Osteoblast (primary cell): ENCODE measurements at regions not wholly inside any gene's neighbourhood (a gene's known extent, or its start where the extent isn't known, plus 50 kb on each side); places are given as distances from the start of the nearest gene placed in this dataset.
"Not testable (repeated sequence)": the region's sequence is repeated elsewhere in the genome, so short reads cannot be mapped to it uniquely, and the experiment has no call there.

Experiments used
- DNase-seq: peaks from one replicate; pipeline ENCODE4 v3.0.0; 2011; ENCODE audit warnings: low spot score, mixed read lengths; ENCODE audit not compliant: insufficient read length; ENCODE audit errors: missing footprints
- H2AFZ ChIP-seq: 2 replicates; pipeline ENCODE4 v1.6.0; 2011; ENCODE audit warnings: mild to moderate bottlenecking, low read length
- H3K27ac ChIP-seq: 2 replicates; pipeline ENCODE4 v1.5.1; 2011; ENCODE audit warnings: mild to moderate bottlenecking, low read depth, low read length, moderate library complexity
- H3K27me3 ChIP-seq: 2 replicates; pipeline ENCODE4 v1.6.0; 2012; ENCODE audit warnings: mild to moderate bottlenecking, control low read depth, inconsistent platforms, low read length, moderate library complexity; ENCODE audit not compliant: insufficient read depth
- H3K36me3 ChIP-seq: 2 replicates; pipeline ENCODE4 v1.5.1; 2011; ENCODE audit warnings: mild to moderate bottlenecking, low read length, control low read depth, moderate library complexity; ENCODE audit not compliant: insufficient read depth
- H3K4me1 ChIP-seq: 2 replicates; pipeline ENCODE4 v1.5.1; 2011; ENCODE audit warnings: mild to moderate bottlenecking, low read length, control low read depth, moderate library complexity; ENCODE audit not compliant: insufficient read depth
- H3K4me2 ChIP-seq: 2 replicates; pipeline ENCODE4 v1.6.0; 2011; ENCODE audit warnings: mild to moderate bottlenecking, low read length; ENCODE audit not compliant: insufficient read depth
- H3K4me3 ChIP-seq: fragments of 200-600 bp; sonication (generic); 3 replicates; pipeline ENCODE4 v1.5.1; 2012; ENCODE audit warnings: mild to moderate bottlenecking, low read length, inconsistent platforms; ENCODE audit not compliant: insufficient read depth
- H3K79me2 ChIP-seq: 2 replicates; pipeline ENCODE4 v1.6.0; 2012; ENCODE audit warnings: mild to moderate bottlenecking, low read length, control low read depth, inconsistent platforms; ENCODE audit not compliant: insufficient read depth
- H3K9me3 ChIP-seq: 2 replicates; pipeline ENCODE4 v1.5.1; 2011; ENCODE audit warnings: low read depth, low read length, control low read depth
- H4K20me1 ChIP-seq: 2 replicates; pipeline ENCODE4 v1.6.0; 2012; ENCODE audit warnings: mild to moderate bottlenecking, low read length, control low read depth; ENCODE audit not compliant: insufficient read depth
- TF ChIP-seq, protein P1 (sequence below): IDR thresholded peaks from 2 replicates; pipeline ENCODE4 v1.5.1; 2011; ENCODE audit warnings: mild to moderate bottlenecking, low read depth, low read length, moderate library complexity; ENCODE audit errors: extremely low read depth

DNA sequence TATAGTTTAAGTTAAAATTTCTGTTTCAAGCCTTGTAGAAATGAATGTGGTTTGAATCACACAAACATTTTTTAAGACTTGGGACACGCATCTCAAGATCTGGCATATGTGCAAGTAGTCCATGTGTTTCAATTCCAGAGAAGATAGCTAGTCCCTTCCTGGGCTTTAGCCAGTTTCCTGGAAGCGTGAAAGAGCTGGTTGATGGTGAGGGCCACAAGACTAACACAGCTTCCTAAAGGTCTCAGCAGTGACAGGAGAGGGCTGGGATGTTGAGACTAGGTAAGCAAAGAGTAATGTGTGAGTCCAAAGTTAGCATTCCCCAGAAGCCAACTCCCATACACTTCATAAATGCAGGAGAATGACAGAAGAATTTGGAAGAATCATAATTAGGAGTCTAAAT, 111.9 kb upstream of the MAP2 start:
- DNase-seq = no peak
- H3K9me3 ChIP-seq = no peaks in the 10 kb centered on the region
- TF ChIP-seq, protein P1, sequence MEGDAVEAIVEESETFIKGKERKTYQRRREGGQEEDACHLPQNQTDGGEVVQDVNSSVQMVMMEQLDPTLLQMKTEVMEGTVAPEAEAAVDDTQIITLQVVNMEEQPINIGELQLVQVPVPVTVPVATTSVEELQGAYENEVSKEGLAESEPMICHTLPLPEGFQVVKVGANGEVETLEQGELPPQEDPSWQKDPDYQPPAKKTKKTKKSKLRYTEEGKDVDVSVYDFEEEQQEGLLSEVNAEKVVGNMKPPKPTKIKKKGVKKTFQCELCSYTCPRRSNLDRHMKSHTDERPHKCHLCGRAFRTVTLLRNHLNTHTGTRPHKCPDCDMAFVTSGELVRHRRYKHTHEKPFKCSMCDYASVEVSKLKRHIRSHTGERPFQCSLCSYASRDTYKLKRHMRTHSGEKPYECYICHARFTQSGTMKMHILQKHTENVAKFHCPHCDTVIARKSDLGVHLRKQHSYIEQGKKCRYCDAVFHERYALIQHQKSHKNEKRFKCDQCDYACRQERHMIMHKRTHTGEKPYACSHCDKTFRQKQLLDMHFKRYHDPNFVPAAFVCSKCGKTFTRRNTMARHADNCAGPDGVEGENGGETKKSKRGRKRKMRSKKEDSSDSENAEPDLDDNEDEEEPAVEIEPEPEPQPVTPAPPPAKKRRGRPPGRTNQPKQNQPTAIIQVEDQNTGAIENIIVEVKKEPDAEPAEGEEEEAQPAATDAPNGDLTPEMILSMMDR = no peak
- H2AFZ ChIP-seq = no peak overlapping the region
- no peak overlapping the region for H3K4me2 ChIP-seq
- no peaks in the 10 kb centered on the region for H3K27me3 ChIP-seq
- H3K4me1 ChIP-seq = no peaks in the 10 kb centered on the region
- H3K4me3 ChIP-seq = no peak overlapping the region
- H3K36me3 ChIP-seq = no peaks in the 10 kb centered on the region
- no peak overlapping the region for H3K27ac ChIP-seq
- no peaks in the 10 kb centered on the region for H4K20me1 ChIP-seq
- no peaks in the 10 kb centered on the region for H3K79me2 ChIP-seq

DNA sequence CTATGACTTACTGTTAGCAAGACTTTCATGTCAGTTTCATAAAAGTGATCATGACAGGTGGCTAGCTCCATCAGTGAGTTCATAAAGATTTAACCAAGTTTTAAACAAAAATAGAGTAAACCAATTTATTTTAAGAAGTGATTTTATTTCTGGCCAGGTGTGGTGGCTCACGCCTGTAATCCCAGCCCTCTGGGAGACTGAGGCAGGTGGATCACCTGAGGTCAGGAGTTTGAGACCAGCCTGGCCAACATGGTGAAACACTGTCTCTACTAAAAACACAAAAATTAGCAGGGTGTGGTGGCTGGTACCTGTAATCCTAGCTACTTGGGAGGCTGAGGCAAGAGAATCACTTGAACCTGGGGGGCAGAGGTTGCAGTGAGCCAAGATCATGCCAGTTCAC, 111.4 kb upstream of the MAP2 start:
- not testable (repeated sequence) for H4K20me1 ChIP-seq, H2AFZ ChIP-seq, DNase-seq, H3K36me3 ChIP-seq, H3K27me3 ChIP-seq, H3K79me2 ChIP-seq, H3K9me3 ChIP-seq, H3K27ac ChIP-seq, H3K4me3 ChIP-seq, H3K4me1 ChIP-seq, H3K4me2 ChIP-seq

DNA sequence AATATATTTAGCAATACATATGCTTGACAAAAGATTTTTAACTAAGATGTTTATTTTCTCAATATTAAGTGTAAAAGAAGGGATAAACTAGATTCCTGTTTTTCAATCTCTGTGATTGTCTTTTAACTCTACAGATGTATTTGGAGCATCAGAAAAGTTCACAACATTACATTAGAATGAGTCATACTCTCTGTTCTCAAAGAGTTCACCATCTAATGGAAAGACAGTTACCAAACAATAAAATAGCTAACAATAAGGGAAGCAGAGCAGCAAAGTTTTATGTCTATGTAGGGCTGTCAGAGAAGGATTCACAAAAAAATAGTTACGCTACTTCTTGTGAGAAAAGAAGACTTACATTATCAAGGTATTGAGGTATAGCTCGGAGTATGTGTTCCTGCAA, 109.2 kb upstream of the MAP2 start:
- TF ChIP-seq, protein P1 = no peak
- Histone ChIP-seq H3K36me3 (no peaks in the 10 kb centered on the region), H4K20me1 (no peaks in the 10 kb centered on the region), H3K4me3 (no peak overlapping the region), H2AFZ (no peak overlapping the region), H3K4me2 (no peak overlapping the region), H3K4me1 (no peaks in the 10 kb centered on the region), H3K27ac (no peak overlapping the region), H3K27me3 (no peaks in the 10 kb centered on the region), H3K79me2 (no peaks in the 10 kb centered on the region), H3K9me3 (no peaks in the 10 kb centered on the region)
- DNase-seq = no peak

DNA sequence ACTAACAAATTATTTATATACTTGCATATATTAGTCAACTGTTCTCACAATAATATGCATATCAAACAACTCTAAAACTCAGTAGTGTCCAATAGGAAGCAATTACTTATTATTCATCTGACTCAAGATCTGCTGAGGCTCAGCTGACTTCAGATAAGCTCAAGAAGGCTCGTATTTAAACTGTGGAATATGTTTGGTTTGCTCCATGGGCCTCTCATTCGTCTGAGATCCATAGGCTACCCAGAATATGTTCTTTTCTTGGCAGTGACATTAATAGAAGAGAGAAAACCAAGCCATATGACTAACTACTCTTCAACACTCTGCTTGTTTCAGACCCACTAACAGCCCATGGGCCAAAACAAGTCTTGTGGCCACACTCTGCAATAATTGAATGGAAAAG, 107.7 kb upstream of the MAP2 start:
- no peaks in the 10 kb centered on the region for H3K9me3 ChIP-seq
- no peaks in the 10 kb centered on the region for H3K27me3 ChIP-seq
- H3K4me2 ChIP-seq = no peak overlapping the region
- no peaks in the 10 kb centered on the region for H3K36me3 ChIP-seq
- H3K27ac ChIP-seq = no peak overlapping the region
- DNase-seq = no peak
- H3K79me2 ChIP-seq = no peaks in the 10 kb centered on the region
- no peaks in the 10 kb centered on the region for H3K4me1 ChIP-seq
- TF ChIP-seq, protein P1 = no peak
- no peak overlapping the region for H2AFZ ChIP-seq
- H3K4me3 ChIP-seq = no peak overlapping the region
- H4K20me1 ChIP-seq = no peaks in the 10 kb centered on the region

DNA sequence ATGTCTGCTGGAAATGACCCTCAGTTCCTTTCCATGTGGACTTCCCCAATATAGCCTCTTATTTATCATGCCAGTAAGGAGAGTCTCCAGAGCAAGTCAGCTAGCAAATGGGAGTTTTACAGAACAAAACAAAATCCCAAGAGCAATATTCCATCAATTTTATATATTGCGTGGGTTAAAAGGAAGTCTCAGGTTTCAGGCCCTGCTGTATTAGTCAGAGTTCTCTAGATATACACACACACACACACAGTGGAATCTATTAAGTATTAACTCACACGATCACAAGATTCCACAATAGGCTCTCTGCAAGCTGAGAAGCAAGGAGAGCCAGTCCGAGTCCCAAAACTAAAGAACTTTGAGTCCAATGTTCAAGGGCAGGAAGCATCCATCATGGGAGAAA, 102.8 kb upstream of the MAP2 start:
- Histone ChIP-seq H2AFZ (no peak overlapping the region), H3K36me3 (no peaks in the 10 kb centered on the region), H3K4me3 (no peak overlapping the region), H3K4me2 (no peak overlapping the region), H3K27ac (no peak overlapping the region), H3K9me3 (no peaks in the 10 kb centered on the region), H4K20me1 (no peaks in the 10 kb centered on the region), H3K79me2 (no peaks in the 10 kb centered on the region), H3K27me3 (no peaks in the 10 kb centered on the region), H3K4me1 (no peaks in the 10 kb centered on the region)
- TF ChIP-seq, protein P1 = no peak
- DNase-seq = no peak
